HuH-7 (cell line): ENCODE measurements at regions not wholly inside any gene's neighbourhood (a gene's known extent, or its start where the extent isn't known, plus 50 kb on each side); places are given as distances from the start of the nearest gene placed in this dataset.

Experiments
- DNase-seq: peaks from one replicate; pipeline ENCODE4 v3.0.0; 2011; ENCODE audit warnings: low spot score

DNA sequence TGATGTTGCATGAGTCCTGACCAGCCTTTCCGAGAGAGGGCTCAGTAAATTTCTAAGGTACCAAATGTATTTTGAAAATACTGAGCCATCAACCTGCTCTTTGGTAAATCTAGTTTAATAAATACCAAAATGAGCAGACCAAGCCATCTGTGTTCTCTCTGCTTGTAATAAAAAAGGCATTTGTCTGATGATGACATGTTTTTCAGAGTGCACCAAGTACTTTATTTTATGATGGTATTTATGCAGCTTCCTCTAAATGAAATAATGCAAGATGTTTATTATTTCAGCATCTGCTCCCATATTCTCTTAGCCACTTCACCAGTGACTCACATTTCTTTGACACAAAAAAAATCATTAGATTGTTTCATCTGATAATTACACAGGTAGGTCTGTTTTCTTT lies 700.5 kb downstream of the TRIML1 start:
- no peak for DNase-seq

- no peak for DNase-seq
Measured at GRCh38 chr4:188841523-188841922, 702.3 kb downstream of the TRIML1 start.

- no peak for DNase-seq
Measured at GRCh38 chr4:188854436-188854835, 715.2 kb downstream of the TRIML1 start.

- no peak for DNase-seq
Measured at GRCh38 chr4:188858696-188859095, 719.5 kb downstream of the TRIML1 start.

DNA sequence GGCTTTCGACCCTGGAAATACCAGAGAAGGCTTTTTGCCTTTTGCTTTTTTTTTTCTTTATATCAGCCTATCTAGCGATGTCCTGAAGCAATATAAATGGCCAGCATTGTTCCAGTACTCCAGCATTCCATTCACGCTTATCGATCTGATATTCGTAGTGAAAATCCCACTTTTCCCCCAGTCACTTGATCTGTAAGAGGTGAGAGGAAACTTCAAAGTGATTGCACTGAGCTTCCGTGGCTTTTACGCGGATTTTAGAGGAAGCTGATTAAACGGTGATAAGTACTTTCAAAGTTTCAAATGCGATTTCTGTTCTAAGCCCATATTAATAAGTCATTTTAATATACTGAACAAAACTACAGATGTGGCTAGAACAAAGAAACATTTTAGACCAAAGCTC lies 725.5 kb downstream of the TRIML1 start:
- DNase-seq = no peak

DNA sequence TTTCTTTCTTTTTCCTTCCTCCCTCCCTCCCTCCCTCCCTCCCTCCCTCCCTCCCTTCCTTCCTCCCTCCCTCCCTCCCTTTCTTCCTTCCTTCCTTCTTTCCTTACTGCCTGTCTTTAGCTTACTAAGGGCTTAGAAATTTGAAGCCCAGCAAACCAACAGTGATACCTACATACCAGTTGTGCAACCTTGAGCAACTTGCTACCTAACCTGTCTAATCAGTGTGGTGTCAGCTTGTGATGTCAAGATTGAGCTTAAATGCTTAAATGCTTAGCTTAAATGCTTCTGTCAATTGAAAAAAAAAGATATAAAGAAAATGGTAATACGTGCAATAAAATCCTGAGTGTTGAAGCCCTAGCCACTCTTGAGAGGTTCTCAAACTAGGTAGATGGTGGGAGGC lies 728.6 kb downstream of the TRIML1 start:
- DNase-seq = no peak

DNA sequence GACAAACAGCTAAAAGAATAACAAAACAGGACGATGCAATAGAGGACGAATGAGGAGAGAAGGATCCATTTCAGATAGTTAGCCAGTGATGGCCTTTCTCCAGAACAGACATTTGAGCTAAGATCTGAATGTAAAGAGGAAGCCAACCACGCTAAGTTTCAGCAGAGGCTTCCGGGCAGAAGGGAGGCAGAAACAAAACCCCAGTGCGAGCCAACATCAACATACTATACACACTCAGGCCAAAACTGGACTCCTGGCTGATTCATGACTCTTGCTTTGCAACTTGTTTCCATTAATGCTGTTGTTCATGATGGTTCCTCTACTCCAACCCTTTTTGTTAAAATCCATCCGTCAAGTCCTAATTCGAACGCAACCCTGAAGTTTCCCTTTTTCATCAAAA lies 730.3 kb downstream of the TRIML1 start:
- no peak for DNase-seq

DNA sequence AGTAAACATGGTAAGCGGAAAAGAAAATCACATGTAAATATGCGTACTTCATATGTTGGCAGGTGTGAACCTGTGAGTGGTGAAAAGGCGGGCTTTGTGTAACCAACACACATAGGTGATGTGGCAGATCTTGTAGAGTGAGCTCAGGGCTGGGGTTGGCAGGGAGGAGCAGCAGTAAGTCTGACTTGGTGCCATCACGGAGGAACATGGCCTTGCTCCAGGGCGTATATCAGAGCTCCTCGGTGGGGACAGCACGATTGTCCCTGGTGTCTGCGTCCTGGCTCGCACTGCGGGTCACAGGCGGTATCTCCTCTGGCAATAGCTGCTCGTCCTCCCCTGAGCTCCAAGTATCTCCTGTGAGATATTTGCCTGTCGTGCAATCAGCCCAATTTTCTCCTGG lies 733.6 kb downstream of the TRIML1 start:
- no peak for DNase-seq

DNA sequence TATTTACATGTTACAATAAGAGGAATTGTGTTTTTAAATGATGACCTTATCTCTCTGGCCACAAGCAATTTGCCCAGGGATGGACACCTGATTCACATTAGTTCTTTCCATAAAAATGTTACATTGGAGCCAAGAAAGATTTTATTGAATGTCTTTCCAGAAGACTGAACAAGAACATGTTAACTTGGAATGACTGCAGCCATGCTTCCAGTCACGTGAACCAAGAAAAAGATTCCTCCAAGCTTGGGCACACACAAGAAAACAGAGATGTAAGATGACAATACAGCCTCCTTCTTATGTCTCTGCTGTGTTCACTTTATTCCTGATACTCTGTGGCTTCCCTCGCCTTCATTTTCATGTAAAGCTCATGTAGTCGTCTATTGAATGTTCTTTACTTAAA lies 737.6 kb downstream of the TRIML1 start:
- DNase-seq = no peak

DNA sequence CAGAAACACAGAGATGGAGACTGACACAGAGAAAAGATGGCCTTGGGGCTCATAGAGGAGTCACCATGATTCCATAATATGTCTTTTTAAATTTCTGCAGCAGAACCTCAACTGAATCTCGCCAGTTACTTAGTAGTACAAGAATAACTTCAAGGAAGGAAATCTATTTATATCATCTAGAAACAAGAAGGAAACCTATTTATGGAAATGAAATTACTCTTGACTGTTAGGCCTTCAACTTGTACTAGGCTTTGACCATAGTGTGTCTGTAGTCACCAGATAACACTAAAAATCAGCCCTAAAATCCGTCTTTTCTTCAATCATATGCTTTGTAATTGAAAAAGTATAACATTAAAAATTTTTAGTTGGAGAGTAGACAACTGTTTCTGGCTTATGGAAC lies 740.4 kb downstream of the TRIML1 start:
- no peak for DNase-seq

GRCh38 chr4:188887905-188888304 lies 748.7 kb downstream of the TRIML1 start:
- no peak for DNase-seq

DNA sequence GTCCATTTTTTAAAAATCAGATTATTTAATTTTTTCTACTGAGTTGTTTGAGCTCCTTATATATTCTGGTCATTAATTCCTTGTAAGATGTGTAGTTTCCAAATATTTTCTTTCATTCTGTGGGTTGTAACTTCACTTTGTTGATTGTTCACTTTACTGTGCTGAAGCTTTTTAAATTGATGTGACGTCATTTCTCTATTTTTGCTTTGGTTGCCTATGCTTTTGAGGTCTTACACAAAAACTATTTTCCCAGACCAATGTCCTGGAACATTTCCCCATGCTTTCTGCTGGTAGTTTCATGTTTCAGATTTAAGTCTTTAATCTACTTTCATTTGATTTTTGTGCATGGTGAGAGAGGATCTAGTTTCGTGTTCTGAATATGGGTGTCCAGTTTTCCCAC lies 753.6 kb downstream of the TRIML1 start:
- DNase-seq = no peak

DNA sequence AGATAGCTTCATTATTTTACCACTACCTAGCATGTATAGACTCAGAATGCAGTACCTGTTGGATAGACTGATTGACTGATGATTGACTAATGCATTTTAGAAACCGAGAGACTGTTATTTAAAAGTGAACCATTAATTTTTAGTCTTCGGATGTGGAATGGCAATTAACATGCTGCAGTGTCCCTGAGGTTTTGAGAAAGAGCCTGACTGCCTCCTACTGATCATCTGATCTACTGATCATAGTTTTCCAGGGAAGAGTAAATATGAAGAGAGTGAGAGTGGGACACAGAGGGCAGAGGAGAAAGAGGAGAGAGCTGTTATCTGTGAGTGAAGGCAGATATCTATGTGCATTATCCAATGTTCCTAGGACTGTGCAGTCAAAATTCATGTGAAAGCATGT lies 764.7 kb downstream of the TRIML1 start:
- DNase-seq = no peak

DNA sequence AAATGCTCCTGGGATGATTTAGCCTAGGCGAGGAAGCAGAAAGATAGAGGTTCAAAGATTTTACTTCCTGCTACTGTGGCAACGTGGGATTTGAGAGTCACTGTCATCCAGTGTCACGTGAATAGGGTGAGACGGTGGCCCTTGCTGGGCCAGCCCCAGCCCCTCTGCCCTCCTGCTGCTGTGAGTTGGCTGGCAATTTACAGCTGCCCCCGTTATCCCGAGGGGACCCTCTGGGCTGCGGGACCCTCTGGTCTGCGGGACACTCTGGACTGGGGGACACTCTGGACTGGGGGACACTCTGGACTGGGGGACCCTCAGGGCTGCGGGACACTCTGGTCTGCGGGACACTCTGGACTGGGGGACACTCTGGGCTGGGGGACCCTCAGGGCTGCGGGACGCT lies 765.4 kb downstream of the TRIML1 start:
- DNase-seq = no peak

GRCh38 chr4:188905248-188905647 lies 766.0 kb downstream of the TRIML1 start:
- DNase-seq = no peak

- DNase-seq = no peak
Measured at GRCh38 chr4:188911199-188911598, 772.0 kb downstream of the TRIML1 start.

GRCh38 chr4:188911707-188912106 lies 772.5 kb downstream of the TRIML1 start:
- DNase-seq = no peak

DNA sequence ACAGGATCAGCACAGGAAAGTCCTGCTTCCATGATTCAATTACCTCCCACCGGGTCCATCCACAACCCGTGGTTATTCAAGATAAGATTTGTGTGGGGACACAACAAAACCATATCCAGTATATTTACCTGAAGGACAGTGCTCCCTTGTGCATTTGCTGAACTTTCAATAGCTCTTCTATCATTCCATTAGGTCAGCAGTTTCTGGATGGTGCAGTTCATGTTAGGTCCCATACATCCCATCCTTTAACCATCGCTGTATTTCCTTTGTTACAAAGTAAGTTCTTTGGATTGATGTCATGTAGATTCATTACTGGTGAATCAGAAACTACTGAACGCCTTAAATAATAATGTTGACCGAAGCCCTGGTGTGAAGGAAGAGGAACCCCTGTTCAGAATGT lies 775.9 kb downstream of the TRIML1 start:
- no peak for DNase-seq

- DNase-seq = no peak
Measured at GRCh38 chr4:188918787-188919186, 779.5 kb downstream of the TRIML1 start.

GRCh38 chr4:188930822-188931221 lies 791.6 kb downstream of the TRIML1 start:
- no peak for DNase-seq

- no peak for DNase-seq
Measured at GRCh38 chr4:188934320-188934962, 795.2 kb downstream of the TRIML1 start.

- no peak for DNase-seq
Measured at GRCh38 chr4:188941524-188942119, 802.4 kb downstream of the TRIML1 start.

- DNase-seq = no peak
Measured at GRCh38 chr4:188942606-188943005, 803.4 kb downstream of the TRIML1 start.

DNA sequence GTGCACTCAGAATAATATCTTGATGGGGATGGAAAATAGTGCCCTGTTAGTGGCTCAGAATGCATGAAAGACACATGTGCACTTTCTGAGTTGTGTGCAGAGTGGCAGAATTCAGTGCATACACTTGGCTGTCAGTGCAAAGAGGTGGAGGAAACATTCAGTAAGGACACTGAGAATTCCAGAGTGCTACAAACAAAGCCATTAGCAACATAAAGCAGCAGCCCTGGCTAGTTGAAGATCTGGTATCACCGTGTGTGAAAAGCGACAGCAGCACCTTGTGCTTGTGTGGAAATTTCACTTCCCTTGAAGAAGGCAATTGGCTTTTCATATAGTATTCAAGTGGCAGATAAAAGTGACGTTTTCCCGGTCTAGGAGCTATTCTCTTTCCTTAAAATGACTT lies 810.4 kb downstream of the TRIML1 start:
- no peak for DNase-seq
